Gastrocnemius medialis (tissue), 4 donors: ENCODE measurements at regions not wholly inside any gene's neighbourhood (a gene's known extent, or its start where the extent isn't known, plus 50 kb on each side); places are given as distances from the start of the nearest gene placed in this dataset.

Experiments
- POLR2A ChIP-seq, 2 donors: fragments of 450-650 bp; IDR thresholded peaks; one replicate each; pipeline ENCODE4 v1.6.1; 2017; ENCODE audit warnings: antibody characterized with exemption in 2 of 2, mild to moderate bottlenecking in 2 of 2, moderate library complexity in 2 of 2
- TF ChIP-seq, protein P1 (sequence below), 5 experiments: fragments of 450-650 bp in 3 of 5; fragments of 200-600 bp in 2 of 5; sonication (generic) in 2 of 5; IDR thresholded peaks in 4 of 5; conservative IDR thresholded peaks in 1 of 5; 1 replicate in 4 of 5; 2 replicates in 1 of 5; pipeline ENCODE4 v1.5.1; 2016 to 2019; ENCODE audit warnings: antibody characterized with exemption in 5 of 5, mild to moderate bottlenecking in 3 of 5, moderate library complexity in 3 of 5

DNA sequence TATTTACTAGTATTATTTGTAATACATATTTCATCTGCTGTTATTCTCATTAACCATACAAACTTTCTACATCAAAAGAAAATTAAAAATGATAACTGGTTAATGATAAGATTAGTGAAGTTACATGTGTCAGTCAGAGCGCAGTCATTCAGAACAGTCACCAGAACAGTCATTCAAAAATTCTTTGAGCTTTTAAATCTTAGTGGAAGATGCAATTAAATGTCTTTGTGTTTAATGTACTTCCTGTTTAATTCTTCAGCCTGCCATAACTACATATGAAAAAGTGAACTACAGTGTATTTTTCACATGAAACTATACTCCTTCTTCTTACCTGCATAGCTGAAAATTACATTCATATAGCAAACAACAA lies 179.7 kb upstream of the NDST4 start:
- TF ChIP-seq, protein P1, sequence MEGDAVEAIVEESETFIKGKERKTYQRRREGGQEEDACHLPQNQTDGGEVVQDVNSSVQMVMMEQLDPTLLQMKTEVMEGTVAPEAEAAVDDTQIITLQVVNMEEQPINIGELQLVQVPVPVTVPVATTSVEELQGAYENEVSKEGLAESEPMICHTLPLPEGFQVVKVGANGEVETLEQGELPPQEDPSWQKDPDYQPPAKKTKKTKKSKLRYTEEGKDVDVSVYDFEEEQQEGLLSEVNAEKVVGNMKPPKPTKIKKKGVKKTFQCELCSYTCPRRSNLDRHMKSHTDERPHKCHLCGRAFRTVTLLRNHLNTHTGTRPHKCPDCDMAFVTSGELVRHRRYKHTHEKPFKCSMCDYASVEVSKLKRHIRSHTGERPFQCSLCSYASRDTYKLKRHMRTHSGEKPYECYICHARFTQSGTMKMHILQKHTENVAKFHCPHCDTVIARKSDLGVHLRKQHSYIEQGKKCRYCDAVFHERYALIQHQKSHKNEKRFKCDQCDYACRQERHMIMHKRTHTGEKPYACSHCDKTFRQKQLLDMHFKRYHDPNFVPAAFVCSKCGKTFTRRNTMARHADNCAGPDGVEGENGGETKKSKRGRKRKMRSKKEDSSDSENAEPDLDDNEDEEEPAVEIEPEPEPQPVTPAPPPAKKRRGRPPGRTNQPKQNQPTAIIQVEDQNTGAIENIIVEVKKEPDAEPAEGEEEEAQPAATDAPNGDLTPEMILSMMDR (IDR thresholded peaks at IDR 0.05 in 4 of 5, conservative IDR thresholded peaks at IDR 0.05 in 1 of 5) = no peak
- TF ChIP-seq POLR2A (IDR thresholded peaks at IDR 0.05) = no peak
